NB4 (cell line): ENCODE measurements at regions not wholly inside any gene's neighbourhood (a gene's known extent, or its start where the extent isn't known, plus 50 kb on each side); places are given as distances from the start of the nearest gene placed in this dataset.

ENCODE experiments used
- DNase-seq: peaks from one replicate; pipeline ENCODE4 v3.0.0; 2010; ENCODE audit warnings: low read depth
- H3K4me3 ChIP-seq: one replicate; pipeline ENCODE4 v1.5.1; 2011; ENCODE audit warnings: mild to moderate bottlenecking, low read depth, low read length, moderate library complexity
- CTCF ChIP-seq: IDR thresholded peaks from one replicate; pipeline ENCODE4 v1.5.1; 2012; ENCODE audit warnings: low read depth, low read length
- MAX ChIP-seq: IDR thresholded peaks from 2 replicates; pipeline ENCODE4 v1.6.1; 2011; ENCODE audit warnings: low read depth, low read length
- MYC ChIP-seq: IDR thresholded peaks from 2 replicates; pipeline ENCODE4 v1.6.1; 2011; ENCODE audit warnings: low read depth, low read length
- POLR2A ChIP-seq: IDR thresholded peaks from 2 replicates; pipeline ENCODE4 v1.6.1; 2011; ENCODE audit warnings: mild to moderate bottlenecking; ENCODE audit not compliant: insufficient read length; ENCODE audit errors: extremely low read depth

DNA sequence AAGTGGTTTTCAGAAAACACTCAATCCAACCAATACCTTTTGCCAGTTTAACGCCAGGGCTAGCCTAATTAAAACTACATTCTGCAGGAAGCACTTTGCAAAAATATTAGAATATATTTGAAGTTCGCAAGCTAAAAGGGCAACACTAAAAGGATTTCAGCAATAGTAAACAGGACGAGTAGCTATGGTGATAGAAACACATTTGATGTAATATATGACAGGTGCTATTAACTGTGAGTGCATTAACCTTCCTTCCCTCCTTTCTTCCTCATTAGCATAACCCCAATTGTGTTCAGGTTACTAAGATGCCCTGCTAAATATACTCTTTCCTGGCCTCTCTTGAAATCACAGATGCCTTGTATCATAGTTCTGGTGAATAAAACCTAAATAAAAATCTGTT, 85.6 kb upstream of the TMCC3 start:
- TF ChIP-seq POLR2A (no peak), CTCF (no peak)
- no peak overlapping the region for H3K4me3 ChIP-seq
- no peak for DNase-seq

GRCh38 chr12:94733727-94734126, 83.4 kb upstream of the TMCC3 start:
- H3K4me3 ChIP-seq: no peak overlapping the region
- no peak for DNase-seq
- TF ChIP-seq CTCF (no peak), MYC (no peak), MAX (no peak), POLR2A (no peak)

DNA sequence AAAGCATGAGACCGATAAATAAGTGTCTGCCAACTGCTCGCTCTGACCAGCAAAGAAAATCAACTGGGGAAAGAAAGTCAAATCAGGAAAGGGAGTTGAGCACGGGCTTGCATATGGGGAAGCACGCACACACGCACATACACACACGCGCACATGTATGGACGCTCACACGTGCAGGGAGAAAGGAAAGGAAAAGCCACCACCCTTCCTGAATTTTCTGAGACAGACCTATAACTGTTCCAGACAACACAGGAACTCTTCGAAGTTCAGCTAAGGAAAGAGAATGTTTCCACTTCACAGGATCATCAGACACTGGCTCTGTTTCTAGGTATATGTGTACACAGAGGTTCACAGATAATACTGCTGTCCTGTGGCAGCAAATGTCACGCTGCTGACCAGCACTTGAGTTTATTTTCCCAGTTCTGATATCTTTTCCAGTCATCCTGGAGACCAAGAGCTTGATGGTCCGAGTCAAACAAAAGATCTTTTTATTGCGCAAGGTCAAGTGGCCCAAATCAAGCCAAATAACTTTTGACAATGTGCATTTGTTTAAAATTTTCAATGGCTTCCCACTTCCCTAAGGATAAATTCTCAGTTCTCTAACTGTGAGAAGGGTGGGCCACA, 82.1 kb upstream of the TMCC3 start:
- no peak for TF ChIP-seq MYC
- TF ChIP-seq POLR2A: no peak
- no peak for TF ChIP-seq CTCF
- DNase-seq: no peak
- no peak overlapping the region for H3K4me3 ChIP-seq

- H3K4me3 ChIP-seq: no peak overlapping the region
- no peak for DNase-seq
- no peak for TF ChIP-seq MAX
- no peak for TF ChIP-seq MYC
- TF ChIP-seq CTCF: no peak
- TF ChIP-seq POLR2A: no peak
These were observed 81.5 kb upstream of the TMCC3 start for GRCh38 chr12:94731733-94732360.

GRCh38 chr12:94730847-94731246, 80.5 kb upstream of the TMCC3 start:
- H3K4me3 ChIP-seq: no peak overlapping the region
- peak; percentile 18 for DNase-seq
- TF ChIP-seq CTCF: no peak
- no peak for TF ChIP-seq MAX

DNA sequence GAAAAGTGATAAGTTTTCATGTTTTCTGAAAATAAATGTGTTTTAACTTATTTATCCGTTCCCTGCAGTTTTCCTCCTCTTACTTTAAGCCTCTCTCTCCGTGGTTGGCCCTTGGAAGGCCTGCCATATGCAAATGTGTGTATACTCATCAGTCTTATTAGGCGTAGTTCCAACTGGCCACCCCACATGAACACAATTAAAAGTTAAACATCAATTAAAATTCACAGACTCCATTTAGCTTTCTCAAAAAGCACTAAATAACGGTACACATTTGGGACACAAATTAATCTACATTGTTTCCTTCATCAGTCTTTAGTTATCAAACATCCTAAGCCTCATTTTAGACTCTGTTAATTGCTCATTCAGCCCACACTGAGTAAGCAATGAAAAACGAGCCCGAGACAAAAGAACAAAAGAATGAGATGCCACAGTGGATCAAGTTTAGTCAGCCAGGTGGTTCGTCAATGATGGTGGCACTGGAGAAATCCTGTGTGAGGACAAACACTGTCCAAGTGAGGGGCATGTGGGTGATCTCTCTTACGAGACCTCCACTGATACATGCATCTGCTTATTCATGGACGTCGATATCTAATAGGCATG, 76.0 kb upstream of the TMCC3 start:
- no peak for DNase-seq
- H3K4me3 ChIP-seq: no peak overlapping the region
- TF ChIP-seq CTCF: no peak
- TF ChIP-seq MAX: no peak
- no peak for TF ChIP-seq MYC
- TF ChIP-seq POLR2A: no peak
